NCI-H1930 (cell line): ENCODE measurements at regions not wholly inside any gene's neighbourhood (a gene's known extent, or its start where the extent isn't known, plus 50 kb on each side); places are given as distances from the start of the nearest gene placed in this dataset.

ENCODE experiments used
- DNase-seq, 2 experiments: peaks; one replicate each; lab custom pipeline; 2025; lab: John Stamatoyannopoulos, UW

DNA sequence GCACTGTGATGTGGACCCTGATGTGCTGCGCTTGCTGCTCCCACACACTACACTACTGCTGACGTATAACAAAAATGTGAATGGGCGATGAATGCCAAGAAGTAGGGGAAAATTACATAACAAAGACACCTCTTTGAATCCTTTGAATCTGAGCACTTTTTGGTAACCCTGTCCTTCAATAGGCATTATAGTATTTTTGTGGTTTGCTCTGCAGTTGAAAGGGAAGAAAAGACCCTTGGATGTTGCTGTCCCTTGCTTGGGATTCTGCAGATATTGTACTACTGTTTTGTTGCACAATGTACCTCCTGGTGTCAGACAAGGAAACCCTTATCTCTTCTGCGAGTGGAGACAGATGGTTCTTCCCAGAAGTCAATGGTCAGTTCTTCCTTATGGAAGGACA, 124.8 kb upstream of the UBE3A start:
- DNase-seq, result no peak

DNA sequence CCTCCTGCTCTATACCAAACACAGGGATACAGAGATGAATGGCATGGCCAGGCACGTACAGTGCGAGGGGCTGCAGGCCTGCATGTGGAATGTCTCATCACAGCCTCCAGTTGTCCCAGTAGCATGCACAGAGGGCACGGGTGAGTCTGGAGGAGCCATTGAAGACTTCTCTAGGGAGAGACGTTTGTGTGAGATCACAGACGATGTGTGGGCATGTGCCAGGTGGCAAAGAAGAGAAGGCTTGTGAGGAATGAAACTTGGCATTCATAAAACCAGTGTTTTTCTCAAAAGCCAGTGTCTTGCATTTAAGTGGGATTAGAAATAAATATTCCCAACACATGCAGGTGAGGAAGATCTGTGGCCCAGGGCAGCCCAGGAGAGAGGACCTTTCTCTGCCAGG, 119.1 kb upstream of the UBE3A start:
- no peak for DNase-seq

DNA sequence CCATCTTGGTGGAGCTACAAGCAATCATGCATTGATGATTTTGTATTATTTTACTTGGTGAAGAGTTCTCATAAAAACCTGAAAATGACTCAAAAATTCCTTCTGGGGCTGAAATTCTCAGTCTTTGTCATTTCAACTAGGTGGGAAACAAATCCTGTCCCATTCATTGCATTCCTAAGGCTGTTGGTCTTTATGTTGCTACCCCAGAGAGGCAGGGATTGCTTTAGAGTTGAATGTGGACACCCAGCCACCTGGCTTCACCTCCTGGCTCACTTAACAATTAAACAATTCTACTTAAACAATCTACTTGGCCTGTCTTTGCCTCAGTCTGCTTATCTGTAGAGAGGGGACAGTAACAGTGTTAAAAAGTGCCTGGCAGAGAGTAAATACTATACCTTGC, 117.3 kb upstream of the UBE3A start:
- no peak for DNase-seq

DNA sequence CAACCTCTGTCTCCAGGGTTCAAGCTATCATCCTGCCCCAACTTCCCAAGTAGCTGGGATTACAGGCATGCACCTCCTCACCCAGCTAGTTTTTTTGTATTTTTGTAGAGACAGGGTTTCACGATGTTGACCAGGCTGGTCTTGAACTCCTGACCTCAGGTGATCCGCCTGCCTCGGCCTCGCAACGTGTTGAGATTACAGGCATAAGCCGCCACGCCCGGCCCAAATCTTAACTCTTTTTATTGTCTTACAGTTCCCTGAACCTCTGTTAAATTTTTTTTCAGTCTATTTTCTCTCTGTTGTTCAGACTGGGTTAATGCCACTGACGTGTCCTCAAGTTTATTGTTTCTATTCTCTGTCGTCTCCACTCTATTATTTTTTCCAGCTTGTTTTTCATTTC, 115.8 kb upstream of the UBE3A start:
- no peak for DNase-seq

DNA sequence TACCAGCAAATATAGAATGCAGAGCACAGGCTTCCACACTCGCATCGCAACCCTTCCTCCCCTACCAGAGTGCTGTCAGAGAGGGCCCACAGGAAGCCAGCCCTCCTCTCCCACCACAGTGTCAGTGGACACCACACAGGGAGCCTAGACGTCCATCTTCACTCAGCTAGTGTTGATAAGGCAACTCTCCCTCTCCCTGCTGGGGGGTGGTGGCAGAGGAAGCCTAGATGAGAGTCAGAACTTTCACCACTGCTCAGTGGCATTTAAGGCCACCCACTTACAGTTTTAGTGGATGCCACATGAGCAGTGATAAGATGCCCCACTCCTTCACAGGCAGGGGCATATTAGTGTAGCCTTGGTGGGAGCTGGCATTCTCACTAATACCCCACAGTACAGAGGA, 109.8 kb upstream of the UBE3A start:
- no peak for DNase-seq

DNA sequence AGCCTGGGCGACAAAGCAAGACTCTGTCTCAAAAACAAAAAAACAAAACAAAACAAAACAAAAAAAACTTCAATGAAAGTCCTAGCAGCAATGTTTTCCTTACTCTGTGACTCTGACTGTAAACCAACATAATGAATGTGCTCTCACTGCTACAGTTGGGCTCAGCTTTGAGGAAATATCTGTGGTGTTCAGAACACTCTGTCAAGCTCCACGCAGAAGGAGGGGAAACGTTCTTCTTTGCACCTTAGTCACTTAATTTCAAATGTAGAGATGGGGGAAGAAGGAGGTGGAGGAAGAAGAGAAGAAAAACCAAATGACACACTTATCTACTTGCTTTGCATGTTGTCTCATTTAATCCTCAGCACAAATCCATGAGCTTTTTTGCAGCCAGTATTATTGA, 107.1 kb upstream of the UBE3A start:
- no peak for DNase-seq

DNA sequence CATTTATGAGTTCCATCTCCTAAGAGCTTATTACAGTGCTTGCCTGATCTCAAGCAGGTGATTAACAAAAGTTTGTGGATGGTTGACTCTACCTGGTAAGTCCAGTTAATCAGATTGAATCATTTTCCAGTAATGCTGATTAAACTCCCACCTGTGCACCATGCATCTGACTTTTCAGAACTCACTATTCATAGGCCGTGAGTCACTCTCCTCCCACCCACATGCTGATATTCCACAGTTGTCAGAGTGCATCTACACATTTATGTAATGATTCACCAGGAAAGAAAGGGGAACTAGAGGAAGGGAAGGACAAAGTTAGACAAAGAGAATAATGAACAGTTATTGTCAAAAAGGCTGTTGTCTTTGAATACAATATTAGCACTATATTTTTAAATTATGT, 106.2 kb upstream of the UBE3A start:
- no peak for DNase-seq

DNA sequence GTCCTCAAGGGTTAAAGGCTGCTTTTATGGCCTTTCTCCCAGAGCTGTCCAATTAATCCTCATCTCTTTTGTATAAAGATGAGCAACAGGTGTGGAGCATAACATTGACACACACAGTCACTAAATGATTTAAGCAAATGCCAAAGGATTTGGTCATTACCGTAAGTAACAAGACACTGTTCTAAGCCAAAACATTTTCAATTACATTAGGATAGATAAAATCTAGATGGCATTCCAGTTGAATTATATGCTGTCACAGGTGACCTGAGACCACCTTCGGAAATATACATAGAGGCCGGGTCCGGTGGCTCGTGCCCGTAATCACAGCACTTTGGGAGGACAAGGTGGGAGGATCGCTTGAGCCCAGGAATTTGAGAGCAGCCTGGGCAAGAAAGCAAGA, 105.3 kb upstream of the UBE3A start:
- no peak for DNase-seq

DNA sequence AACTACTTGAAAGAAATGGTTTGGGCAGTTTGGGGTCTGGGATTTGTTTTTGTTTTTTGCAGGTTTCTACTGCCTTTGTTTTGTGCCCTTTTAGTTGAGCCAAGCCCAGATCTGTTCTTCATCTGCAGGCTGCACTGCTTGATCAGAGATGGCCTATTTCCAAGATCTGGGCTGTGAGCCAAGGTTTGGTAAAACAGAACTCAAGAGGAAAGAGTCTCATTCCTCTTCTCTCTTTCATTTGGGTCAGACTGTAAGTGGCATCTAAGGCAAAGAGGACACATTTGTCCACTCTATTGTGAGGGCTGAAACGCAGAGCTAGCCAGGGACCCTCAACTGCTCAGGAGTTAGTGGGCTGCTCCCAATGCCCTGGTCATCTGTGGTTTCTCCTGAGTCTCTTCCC, 104.4 kb upstream of the UBE3A start:
- DNase-seq, result no peak

DNA sequence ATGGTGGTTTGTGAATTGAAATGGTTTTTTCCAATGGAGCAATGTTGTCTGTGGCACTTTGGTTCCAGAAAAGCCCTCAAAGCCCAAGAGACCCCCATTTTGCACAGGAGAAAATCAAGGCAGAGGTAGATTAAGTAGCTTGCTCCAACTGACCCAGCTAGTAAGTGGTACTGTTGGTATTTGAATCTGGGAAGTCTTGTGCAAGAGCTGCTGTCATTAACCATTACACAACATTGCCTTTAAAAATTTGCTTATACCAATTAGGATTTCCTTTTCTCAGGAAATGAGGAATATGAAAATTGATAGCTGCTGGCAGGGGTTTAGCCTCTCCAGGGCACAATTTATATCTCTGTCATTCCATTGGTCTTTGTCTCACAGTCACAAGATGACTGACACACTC, 102.4 kb upstream of the UBE3A start:
- no peak for DNase-seq

DNA sequence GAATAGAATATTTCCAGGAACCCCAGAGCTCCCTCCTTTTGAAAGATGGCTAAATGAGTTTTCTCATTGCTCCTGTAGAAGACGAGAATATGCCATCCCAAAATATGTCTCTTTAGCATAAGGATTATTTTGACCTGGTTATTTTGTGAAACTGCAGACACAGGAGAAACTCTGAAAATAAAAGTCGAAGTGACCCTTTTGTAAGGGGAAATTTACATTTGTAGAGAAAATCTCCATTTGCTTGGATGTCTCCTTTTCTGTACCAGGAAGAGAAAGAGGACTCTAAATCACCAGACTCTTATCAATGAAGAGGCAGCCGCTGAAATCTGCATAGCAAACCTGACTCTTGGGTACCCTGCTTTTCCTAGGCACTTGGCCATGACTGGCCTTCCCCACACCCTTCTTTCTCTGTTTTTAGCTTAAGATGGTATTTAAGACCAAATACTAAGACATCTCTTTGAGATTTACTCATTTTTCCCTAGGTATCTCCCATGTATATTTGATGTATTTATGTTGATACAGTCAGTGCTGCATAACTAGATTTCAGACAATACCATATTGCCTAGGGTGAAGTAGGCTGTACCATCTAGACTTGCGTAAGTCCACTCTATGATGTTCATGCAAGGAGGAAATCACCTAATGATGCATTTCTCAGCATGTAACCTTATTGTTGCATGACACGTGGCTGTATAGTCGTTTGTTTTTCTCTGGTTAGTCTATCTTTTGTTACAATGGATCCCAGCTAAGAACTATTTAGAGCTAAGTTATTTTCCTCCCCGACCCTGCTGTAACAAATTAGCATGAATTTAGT, 98.2 kb upstream of the UBE3A start:
- DNase-seq, result no peak

DNA sequence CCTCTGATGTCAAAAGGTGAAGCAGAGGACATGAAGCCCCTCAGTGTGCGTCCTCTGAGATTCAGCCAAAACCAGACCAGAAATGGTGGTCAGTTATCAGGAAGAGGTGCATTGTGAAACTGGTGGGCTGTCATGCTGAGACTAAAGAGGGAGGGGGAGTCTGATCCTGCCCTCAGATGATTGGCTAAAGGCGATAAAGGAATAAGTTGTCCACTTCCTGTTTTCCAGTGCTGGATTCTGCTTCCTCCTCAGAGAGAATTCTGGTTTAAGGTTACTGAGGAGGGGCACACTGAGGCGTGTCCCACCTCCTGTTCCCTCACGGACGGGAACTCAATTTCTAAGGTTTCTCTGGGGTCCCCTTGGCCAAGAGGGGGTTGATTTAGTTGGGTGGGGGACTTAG, 97.0 kb upstream of the UBE3A start:
- no peak for DNase-seq

DNA sequence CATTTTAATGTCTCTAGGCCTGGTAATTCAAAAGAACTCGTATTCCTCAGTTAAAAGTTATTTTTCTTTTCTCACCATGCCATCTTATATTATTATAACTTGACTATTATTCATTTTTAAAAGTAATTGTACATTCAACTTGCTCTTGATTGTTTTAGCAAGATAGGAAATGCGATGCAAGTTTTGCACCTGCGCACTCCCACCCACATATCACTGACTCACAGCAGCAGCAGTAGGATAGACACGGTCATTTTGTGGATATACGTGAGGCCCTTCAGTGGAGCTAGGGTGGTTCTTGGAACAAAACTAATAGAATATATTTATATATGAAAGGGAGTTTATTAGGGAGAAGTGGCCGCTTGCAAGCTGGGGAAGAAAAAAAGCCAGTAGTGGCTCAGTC, 95.5 kb upstream of the UBE3A start:
- DNase-seq, result no peak

DNA sequence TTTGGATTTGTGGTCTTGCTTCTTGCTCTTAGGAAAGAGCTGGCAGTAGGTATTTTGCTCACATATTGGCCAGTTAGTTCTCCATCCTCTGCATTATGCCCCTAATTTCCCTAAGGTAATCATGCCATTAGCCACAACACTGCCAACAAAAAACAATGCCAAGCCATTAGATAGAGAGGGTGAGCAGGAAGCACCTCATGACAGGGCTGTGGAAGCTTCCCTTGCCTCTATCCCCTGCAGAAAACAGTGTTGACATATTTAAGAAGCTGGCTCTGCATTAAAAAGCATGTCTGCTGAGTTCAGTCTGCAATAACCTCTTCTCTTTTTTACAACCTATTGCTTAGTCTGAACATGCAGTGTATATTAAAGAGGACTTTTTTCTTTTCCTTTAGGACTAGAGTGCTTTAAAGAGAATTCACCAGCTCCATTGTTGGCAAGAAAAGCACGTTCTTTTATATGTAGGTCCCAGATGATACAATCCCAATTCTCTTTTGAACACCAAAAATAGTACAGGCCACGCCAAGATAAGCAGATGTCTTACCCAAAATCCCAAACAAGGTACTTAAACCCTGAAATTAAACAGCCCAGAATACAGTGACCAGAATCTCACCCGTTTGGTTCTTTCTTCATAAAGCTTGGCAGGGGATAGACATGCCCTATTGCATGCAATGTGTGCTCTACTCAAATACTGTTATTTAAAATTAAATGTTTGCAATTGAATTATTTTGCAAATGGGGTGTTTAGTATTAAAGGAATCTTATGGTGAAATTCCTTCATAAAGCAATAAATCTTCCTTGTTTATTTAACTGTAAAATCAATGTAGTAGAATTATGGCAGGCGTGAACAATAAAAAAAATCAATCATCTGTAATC, 93.7 kb upstream of the UBE3A start:
- no peak for DNase-seq

DNA sequence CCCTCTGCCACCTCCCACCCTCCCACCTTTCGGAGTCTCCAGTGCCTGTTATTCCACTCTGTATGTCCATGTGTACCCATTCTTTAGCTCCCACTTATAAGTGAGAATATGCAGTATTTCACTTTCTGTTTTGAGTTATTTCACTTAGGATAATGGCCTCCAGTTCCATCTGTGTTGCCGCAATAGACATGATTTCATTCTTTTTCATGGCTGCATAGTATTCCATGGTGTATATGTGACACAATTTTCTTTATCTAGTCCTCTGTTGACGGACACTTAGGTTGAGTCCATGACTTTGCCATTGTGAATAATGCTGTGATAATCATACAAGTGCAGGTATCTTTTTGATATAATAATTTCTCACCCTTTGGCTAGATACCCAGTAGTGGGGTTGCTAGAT, 91.0 kb upstream of the UBE3A start:
- DNase-seq, result no peak

DNA sequence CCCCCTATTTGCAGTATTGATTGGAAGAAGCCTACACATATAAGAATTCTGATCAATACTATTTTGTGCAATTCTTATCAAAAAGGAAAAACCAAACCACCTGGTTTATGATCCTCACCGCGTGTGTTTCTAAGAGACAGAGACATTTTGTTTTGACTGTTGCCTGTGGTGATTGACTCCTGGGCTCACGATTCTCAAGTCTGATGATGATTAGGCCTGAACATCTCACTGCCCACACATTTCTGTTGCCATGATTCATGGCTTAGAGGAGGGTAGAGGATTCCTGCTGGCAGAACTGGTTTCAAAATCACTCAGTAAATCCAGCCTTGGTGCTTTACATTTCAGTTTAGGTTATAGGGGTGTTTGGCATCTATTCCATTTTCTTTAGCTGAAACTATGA, 88.3 kb upstream of the UBE3A start:
- DNase-seq, result no peak

DNA sequence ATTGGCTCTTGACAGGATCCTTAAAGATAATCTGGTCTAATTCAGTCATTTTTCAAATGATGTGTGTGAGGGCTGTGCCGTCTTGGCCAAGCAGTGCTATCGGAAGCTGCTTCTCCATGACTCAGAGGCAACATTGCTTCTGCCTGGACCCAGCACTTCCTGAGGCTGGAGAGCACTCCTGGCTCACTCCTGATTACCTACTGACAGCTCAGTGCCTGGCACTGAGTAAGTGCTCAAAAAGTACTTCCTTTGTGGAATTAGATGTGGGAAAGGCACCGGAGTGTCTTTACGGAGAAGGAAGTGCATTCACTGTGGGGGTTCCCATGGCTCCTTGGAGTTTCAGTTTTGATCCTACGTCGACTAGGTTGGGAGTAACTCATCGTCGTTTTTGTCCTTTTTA, 86.9 kb upstream of the UBE3A start:
- DNase-seq, result no peak

DNA sequence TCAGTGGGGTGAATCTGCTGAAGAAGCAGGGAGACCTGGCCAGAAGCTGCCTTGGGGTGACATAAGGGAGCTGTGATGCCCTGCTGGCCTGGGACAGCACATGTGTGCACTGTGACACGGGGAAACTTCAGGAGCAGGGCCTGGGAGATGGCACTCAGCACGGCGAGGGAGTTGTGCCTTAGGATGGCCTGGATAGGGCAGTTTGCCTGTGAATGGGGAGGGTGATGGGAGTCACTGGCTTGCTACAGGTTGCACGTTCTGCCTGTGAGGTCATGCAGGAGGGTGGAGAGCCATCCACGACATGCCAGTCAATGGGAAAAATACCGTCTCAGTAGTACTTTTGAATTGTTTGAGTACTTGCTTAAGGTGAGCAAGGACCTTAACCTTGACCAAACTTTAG, 76.8 kb upstream of the UBE3A start:
- no peak for DNase-seq

DNA sequence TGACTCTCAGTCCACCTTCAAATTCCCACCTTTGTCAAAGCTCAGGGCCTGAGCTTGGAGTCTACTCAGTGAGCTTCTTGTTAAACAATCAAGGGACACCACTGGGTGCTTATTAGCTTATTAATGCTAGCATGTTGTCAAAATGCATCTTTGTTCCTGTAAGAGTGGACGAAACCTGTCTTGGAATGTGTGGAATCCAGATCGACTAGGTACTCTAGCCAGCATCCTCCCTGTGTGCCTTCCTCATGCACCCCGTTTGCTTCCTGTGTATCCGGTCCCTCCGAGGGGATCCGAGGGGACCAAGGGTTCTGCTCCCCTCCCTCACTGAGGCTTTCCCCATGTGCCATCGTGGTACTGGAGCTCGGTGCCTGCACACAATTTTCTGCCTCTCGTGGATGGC, 75.7 kb upstream of the UBE3A start:
- no peak for DNase-seq

DNA sequence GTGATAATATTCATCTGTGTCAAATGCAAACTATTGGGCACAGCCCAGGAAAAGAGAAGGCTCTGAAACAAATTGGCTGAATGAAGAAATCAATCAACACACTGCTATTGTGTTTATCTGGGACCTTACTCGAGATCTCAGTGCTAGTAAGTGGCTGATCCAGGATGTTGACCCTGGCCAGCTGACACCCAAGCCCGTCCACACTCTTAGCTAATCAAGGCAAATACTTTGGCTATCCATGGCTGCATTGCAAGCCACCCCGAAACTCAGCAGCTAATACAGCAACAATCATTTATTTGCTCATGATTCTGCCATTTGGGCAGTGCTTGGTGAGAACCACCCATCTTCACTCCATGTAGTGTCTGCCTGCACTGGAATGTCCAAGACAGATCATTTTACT, 74.1 kb upstream of the UBE3A start:
- DNase-seq, result no peak

DNA sequence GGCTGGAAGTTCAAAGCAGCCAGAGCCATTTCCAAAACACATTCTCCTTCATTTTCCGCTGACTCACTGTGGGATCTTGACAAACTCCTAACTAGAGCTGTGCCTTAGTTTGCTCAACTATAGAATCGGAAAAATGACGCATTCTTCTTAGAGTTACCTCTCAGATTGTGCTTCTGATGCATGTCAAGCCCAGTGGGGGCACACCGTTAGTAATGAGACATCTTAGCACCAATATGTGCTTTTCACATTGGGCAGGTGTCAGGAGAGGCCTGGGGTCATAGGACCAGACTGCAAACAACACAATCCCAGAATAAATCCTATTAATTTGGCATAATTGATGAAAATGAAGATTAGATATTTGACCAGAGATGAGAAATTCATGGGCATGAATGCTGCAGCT, 71.3 kb upstream of the UBE3A start:
- no peak for DNase-seq

DNA sequence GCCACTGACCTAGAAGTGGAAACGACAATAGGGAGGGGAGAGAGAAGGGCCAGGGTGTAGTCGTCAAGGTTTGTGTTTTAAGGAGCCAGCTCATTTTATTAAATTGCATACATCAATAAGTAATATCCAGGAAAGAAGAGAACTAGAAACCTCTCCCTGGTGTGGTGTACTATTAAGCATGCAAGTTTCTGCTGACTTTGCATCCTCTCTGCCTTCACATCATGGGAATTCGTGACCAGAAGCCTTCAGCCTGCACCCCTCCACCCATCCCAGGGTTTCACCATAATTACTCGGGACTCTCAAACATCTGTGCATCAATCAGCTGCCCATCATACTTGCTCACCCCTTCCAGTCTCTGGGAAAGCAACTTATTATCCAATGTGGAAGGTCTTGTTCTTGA, 70.9 kb upstream of the UBE3A start:
- no peak for DNase-seq

DNA sequence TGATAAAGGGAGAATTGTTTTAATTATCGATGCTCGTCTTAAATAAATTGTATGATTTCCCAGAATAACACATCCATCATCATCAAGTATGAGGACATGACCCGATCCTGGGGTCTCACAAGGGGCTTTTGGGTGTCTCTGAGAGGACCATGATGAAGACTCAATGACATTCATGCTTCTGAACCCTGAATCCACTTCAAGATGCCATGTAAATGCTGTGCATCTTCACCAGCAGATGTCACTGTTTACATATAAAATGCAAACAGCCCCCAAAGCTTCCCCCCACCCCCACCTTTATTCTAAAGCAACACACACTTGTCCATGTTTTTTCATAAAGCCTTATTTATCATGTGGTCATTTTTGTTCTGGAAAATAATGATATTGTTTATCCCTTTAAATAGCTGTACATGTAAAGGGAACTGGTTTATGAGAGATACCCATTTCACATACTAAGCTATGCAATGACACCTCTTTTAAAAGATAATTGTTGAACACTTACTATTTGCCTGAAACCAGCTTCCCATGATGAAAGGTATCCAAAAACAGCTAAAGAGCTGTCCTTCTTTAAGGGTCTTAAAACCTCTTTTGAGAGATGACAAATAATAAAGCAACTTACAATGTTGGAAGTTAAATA, 69.7 kb upstream of the UBE3A start:
- DNase-seq, result peak in 1 of 2 experiments; percentile 7
